HG03039 (cell line): ENCODE measurements at regions not wholly inside any gene's neighbourhood (a gene's known extent, or its start where the extent isn't known, plus 50 kb on each side); places are given as distances from the start of the nearest gene placed in this dataset.

Experiments used
- ATAC-seq: cut with Tn5 transposase; IDR thresholded peaks from one replicate; pipeline ENCODE4 v1.9.1; 2021; ENCODE audit warnings: mild to moderate bottlenecking, moderate library complexity; ENCODE audit not compliant: unreplicated experiment

- no peak for ATAC-seq
Observed at GRCh38 chr11:11081288-11081687, 223.4 kb upstream of the ZBED5 start.

- no peak for ATAC-seq
Observed at GRCh38 chr11:11078344-11079086, 220.7 kb upstream of the ZBED5 start.

- ATAC-seq: no peak
Observed at GRCh38 chr11:11077898-11078297, 220.0 kb upstream of the ZBED5 start.

- ATAC-seq: no peak
Observed at GRCh38 chr11:11076879-11077278, 219.0 kb upstream of the ZBED5 start.

- ATAC-seq: no peak
Observed at GRCh38 chr11:11076276-11076675, 218.4 kb upstream of the ZBED5 start.

GRCh38 chr11:11075515-11076171 is 217.8 kb upstream of the ZBED5 start:
- no peak for ATAC-seq

- no peak for ATAC-seq
Observed at GRCh38 chr11:11074686-11075335, 217.0 kb upstream of the ZBED5 start.

- no peak for ATAC-seq
Observed at GRCh38 chr11:11073996-11074395, 216.1 kb upstream of the ZBED5 start.

GRCh38 chr11:11072067-11072466 is 214.2 kb upstream of the ZBED5 start:
- ATAC-seq: no peak

- no peak for ATAC-seq
Observed at GRCh38 chr11:11071486-11071885, 213.6 kb upstream of the ZBED5 start.

- no peak for ATAC-seq
Observed at GRCh38 chr11:11070976-11071375, 213.1 kb upstream of the ZBED5 start.

GRCh38 chr11:11069841-11070835 is 212.3 kb upstream of the ZBED5 start:
- no peak for ATAC-seq

GRCh38 chr11:11068113-11068512 is 210.3 kb upstream of the ZBED5 start:
- ATAC-seq: no peak

- ATAC-seq: no peak
Observed at GRCh38 chr11:11065396-11065795, 207.5 kb upstream of the ZBED5 start.

GRCh38 chr11:11057472-11057854 is 199.6 kb upstream of the ZBED5 start:
- ATAC-seq: no peak

- ATAC-seq: no peak
Observed at GRCh38 chr11:11056749-11057471, 199.1 kb upstream of the ZBED5 start.

GRCh38 chr11:11056316-11056715 is 198.5 kb upstream of the ZBED5 start:
- no peak for ATAC-seq

- no peak for ATAC-seq
Observed at GRCh38 chr11:11047851-11048610, 190.2 kb upstream of the ZBED5 start.

- no peak for ATAC-seq
Observed at GRCh38 chr11:11046781-11047180, 188.9 kb upstream of the ZBED5 start.
